ENCODE measurements at regions not wholly inside any gene's neighbourhood (a gene's known extent, or its start where the extent isn't known, plus 50 kb on each side); places are given as distances from the start of the nearest gene placed in this dataset.

- TF ChIP-seq, protein P1, sequence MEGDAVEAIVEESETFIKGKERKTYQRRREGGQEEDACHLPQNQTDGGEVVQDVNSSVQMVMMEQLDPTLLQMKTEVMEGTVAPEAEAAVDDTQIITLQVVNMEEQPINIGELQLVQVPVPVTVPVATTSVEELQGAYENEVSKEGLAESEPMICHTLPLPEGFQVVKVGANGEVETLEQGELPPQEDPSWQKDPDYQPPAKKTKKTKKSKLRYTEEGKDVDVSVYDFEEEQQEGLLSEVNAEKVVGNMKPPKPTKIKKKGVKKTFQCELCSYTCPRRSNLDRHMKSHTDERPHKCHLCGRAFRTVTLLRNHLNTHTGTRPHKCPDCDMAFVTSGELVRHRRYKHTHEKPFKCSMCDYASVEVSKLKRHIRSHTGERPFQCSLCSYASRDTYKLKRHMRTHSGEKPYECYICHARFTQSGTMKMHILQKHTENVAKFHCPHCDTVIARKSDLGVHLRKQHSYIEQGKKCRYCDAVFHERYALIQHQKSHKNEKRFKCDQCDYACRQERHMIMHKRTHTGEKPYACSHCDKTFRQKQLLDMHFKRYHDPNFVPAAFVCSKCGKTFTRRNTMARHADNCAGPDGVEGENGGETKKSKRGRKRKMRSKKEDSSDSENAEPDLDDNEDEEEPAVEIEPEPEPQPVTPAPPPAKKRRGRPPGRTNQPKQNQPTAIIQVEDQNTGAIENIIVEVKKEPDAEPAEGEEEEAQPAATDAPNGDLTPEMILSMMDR (IDR thresholded peaks at IDR 0.05; ENCODE audit: insufficient read depth, low read depth, low read length): no peak
- TF ChIP-seq EZH2 (IDR thresholded peaks at IDR 0.05; ENCODE audit: insufficient read depth, low read length): no peak
Measured at GRCh38 chr4:126756050-126756829, 876.5 kb upstream of the INTU start.
